ENCODE measurements at regions not wholly inside any gene's neighbourhood (a gene's known extent, or its start where the extent isn't known, plus 50 kb on each side); places are given as distances from the start of the nearest gene placed in this dataset.

- intact Hi-C loops (cut with DNase I): no loop called here
- ATAC-seq: no peak
- H3K4me3 ChIP-seq: no peak overlapping the region
- no peaks in the 10 kb centered on the region for H3K9me3 ChIP-seq
- no peaks in the 10 kb centered on the region for H3K36me3 ChIP-seq
- TF ChIP-seq CTCF (IDR thresholded peaks at IDR 0.05) (no peak), POLR2A (IDR thresholded peaks at IDR 0.05) (no peak)
- no peaks in the 10 kb centered on the region for H3K4me1 ChIP-seq
- H3K27me3 ChIP-seq: no peaks in the 10 kb centered on the region
- WGBS (ENCODE audit: insufficient coverage, low coverage, low lambda C conversion rate, missing lambda C conversion rate): 43% methylated on average over 1 of the region's 2 CpGs
- no peak overlapping the region for H3K27ac ChIP-seq
- no peak for DNase-seq
Measured at GRCh38 chr2:129170570-129170969, 808.9 kb upstream of the RAB6C start.

- no peaks in the 10 kb centered on the region for H3K9me3 ChIP-seq
- no peak overlapping the region for H3K27ac ChIP-seq
- intact Hi-C loops (cut with DNase I): no loop called here
- 22% methylated on average over 2 of the region's 2 CpGs for WGBS (ENCODE audit: insufficient coverage, low coverage, low lambda C conversion rate, missing lambda C conversion rate)
- DNase-seq (no peak), ATAC-seq (no peak)
- H3K36me3 ChIP-seq: no peaks in the 10 kb centered on the region
- TF ChIP-seq CTCF (IDR thresholded peaks at IDR 0.05): no peak
- H3K4me3 ChIP-seq: no peak overlapping the region
- no peaks in the 10 kb centered on the region for H3K27me3 ChIP-seq
- H3K4me1 ChIP-seq: no peaks in the 10 kb centered on the region
Measured at GRCh38 chr2:129174143-129174542, 805.3 kb upstream of the RAB6C start.

- no peak overlapping the region for H3K27ac ChIP-seq
- no peaks in the 10 kb centered on the region for H3K9me3 ChIP-seq
- no peaks in the 10 kb centered on the region for H3K4me1 ChIP-seq
- DNase-seq: no peak
- no peaks in the 10 kb centered on the region for H3K36me3 ChIP-seq
- intact Hi-C loops (cut with DNase I): no loop called here
- 54% methylated on average over 2 of the region's 2 CpGs for WGBS (ENCODE audit: insufficient coverage, low coverage, low lambda C conversion rate, missing lambda C conversion rate)
- ATAC-seq: no peak
- H3K4me3 ChIP-seq: no peak overlapping the region
- TF ChIP-seq POLR2A (IDR thresholded peaks at IDR 0.05) (no peak), CTCF (IDR thresholded peaks at IDR 0.05) (no peak)
- H3K27me3 ChIP-seq: no peaks in the 10 kb centered on the region
Measured at GRCh38 chr2:129175051-129175450, 804.4 kb upstream of the RAB6C start.

GRCh38 chr2:129176375-129176774 is 803.1 kb upstream of the RAB6C start:
- WGBS (ENCODE audit: insufficient coverage, low coverage, low lambda C conversion rate, missing lambda C conversion rate): 58% methylated on average over 5 of the region's 5 CpGs
- no peak for DNase-seq
- Histone ChIP-seq H3K4me3 (no peak overlapping the region), H3K27me3 (no peaks in the 10 kb centered on the region), H3K36me3 (no peaks in the 10 kb centered on the region), H3K9me3 (no peaks in the 10 kb centered on the region), H3K27ac (no peak overlapping the region), H3K4me1 (no peaks in the 10 kb centered on the region)
- TF ChIP-seq CTCF (IDR thresholded peaks at IDR 0.05): no peak
- TF ChIP-seq POLR2A (IDR thresholded peaks at IDR 0.05): no peak
- intact Hi-C loops (cut with DNase I): no loop called here
- no peak for ATAC-seq

GRCh38 chr2:129178356-129178755 is 801.1 kb upstream of the RAB6C start:
- Histone ChIP-seq H3K27me3 (no peaks in the 10 kb centered on the region), H3K4me1 (no peaks in the 10 kb centered on the region), H3K4me3 (no peak overlapping the region), H3K27ac (no peak overlapping the region), H3K9me3 (no peaks in the 10 kb centered on the region), H3K36me3 (no peaks in the 10 kb centered on the region)
- intact Hi-C loops (cut with DNase I): no loop called here
- ATAC-seq: peak in 1 of 4 donors; percentile 27
- no peak for DNase-seq
- TF ChIP-seq POLR2A (IDR thresholded peaks at IDR 0.05) (no peak), CTCF (IDR thresholded peaks at IDR 0.05) (no peak)
- 42% methylated on average over 4 of the region's 7 CpGs for WGBS (ENCODE audit: insufficient coverage, low coverage, low lambda C conversion rate, missing lambda C conversion rate)

All from right lobe of liver (tissue), 6 donors.